Trophoblast cell (in vitro differentiated cells and primary cell): ENCODE measurements at regions not wholly inside any gene's neighbourhood (a gene's known extent, or its start where the extent isn't known, plus 50 kb on each side); places are given as distances from the start of the nearest gene placed in this dataset.

Experiments
- DNase-seq, 2 donors: peaks; one replicate each; pipeline ENCODE4 v3.0.0-alpha.2; 2016
- H2AFZ ChIP-seq: 2 replicates; pipeline ENCODE4 v1.6.1; 2013; ENCODE audit warnings: low read length, moderate library complexity, mild to moderate bottlenecking; ENCODE audit not compliant: insufficient read depth, poor library complexity
- H2AK5ac ChIP-seq: 2 replicates; pipeline ENCODE4 v1.6.1; 2013; ENCODE audit warnings: mild to moderate bottlenecking, low read length
- H2BK120ac ChIP-seq: 2 replicates; pipeline ENCODE4 v1.6.1; 2013; ENCODE audit warnings: low read length, mild to moderate bottlenecking, moderate library complexity; ENCODE audit not compliant: insufficient read depth, poor library complexity
- H2BK12ac ChIP-seq: 2 replicates; pipeline ENCODE4 v1.6.1; 2013; ENCODE audit warnings: mild to moderate bottlenecking, low read length, moderate library complexity
- H2BK5ac ChIP-seq: 2 replicates; pipeline ENCODE4 v1.6.1; 2013; ENCODE audit warnings: low read length, low read depth, moderate library complexity, mild to moderate bottlenecking; ENCODE audit not compliant: poor library complexity
- H3K14ac ChIP-seq: 2 replicates; pipeline ENCODE4 v1.6.1; 2013; ENCODE audit warnings: mild to moderate bottlenecking, low read length
- H3K18ac ChIP-seq: 2 replicates; pipeline ENCODE4 v1.6.1; 2013; ENCODE audit warnings: mild to moderate bottlenecking, low read length
- H3K23ac ChIP-seq: 2 replicates; pipeline ENCODE4 v1.6.1; 2013; ENCODE audit warnings: low read length
- H3K27ac ChIP-seq: 2 replicates; pipeline ENCODE4 v1.5.1; 2013; ENCODE audit warnings: low read depth, mild to moderate bottlenecking, inconsistent platforms, low read length, moderate library complexity
- H3K27me3 ChIP-seq: 2 replicates; pipeline ENCODE4 v1.6.1; 2013; ENCODE audit warnings: inconsistent platforms, mild to moderate bottlenecking, low read length, moderate library complexity; ENCODE audit not compliant: insufficient read depth
- H3K36me3 ChIP-seq, 2 experiments: 1 replicate in 1 of 2; 2 replicates in 1 of 2; pipeline ENCODE4 v1.6.1; 2013; ENCODE audit warnings: low read length in 2 of 2, mild to moderate bottlenecking in 2 of 2, moderate library complexity in 1 of 2; ENCODE audit not compliant: insufficient read depth in 2 of 2, control insufficient read depth in 1 of 2
- H3K4ac ChIP-seq: 2 replicates; pipeline ENCODE4 v1.6.1; 2013; ENCODE audit warnings: low read depth, mild to moderate bottlenecking, low read length, moderate library complexity
- H3K4me1 ChIP-seq, 2 experiments: 1 replicate in 1 of 2; 2 replicates in 1 of 2; pipeline ENCODE4 v1.6.1; 2013; ENCODE audit warnings: low read length in 2 of 2, mild to moderate bottlenecking in 2 of 2, moderate library complexity in 1 of 2; ENCODE audit not compliant: insufficient read depth in 2 of 2, control insufficient read depth in 1 of 2
- H3K4me2 ChIP-seq: 2 replicates; pipeline ENCODE4 v1.6.1; 2013; ENCODE audit warnings: inconsistent platforms, mild to moderate bottlenecking, low read length, moderate library complexity
- H3K4me3 ChIP-seq: 2 replicates; pipeline ENCODE4 v1.5.1; 2013; ENCODE audit warnings: mild to moderate bottlenecking, low read depth, low read length, inconsistent platforms
- H3K79me1 ChIP-seq: one replicate; pipeline ENCODE4 v1.6.1; 2013; ENCODE audit warnings: low read length
- H3K79me2 ChIP-seq: 2 replicates; pipeline ENCODE4 v1.6.1; 2013; ENCODE audit warnings: low read length, mild to moderate bottlenecking; ENCODE audit not compliant: control insufficient read depth, insufficient read depth, poor library complexity
- H3K9ac ChIP-seq: 2 replicates; pipeline ENCODE4 v1.6.1; 2013; ENCODE audit warnings: mild to moderate bottlenecking, low read length
- H3K9me3 ChIP-seq: 2 replicates; pipeline ENCODE4 v1.6.1; 2013; ENCODE audit warnings: low read depth, mild to moderate bottlenecking, control low read depth, inconsistent platforms, low read length; ENCODE audit not compliant: insufficient read depth
- H4K12ac ChIP-seq: 2 replicates; pipeline ENCODE4 v1.6.1; 2013; ENCODE audit warnings: low read depth, mild to moderate bottlenecking, low read length, moderate library complexity
- H4K8ac ChIP-seq: 2 replicates; pipeline ENCODE4 v1.6.1; 2013; ENCODE audit warnings: low read depth, mild to moderate bottlenecking, low read length, moderate library complexity
- H4K91ac ChIP-seq: one replicate; pipeline ENCODE4 v1.6.1; 2013; ENCODE audit warnings: low read depth, mild to moderate bottlenecking, low read length, moderate library complexity
- WGBS: extraction: QIAGEN DNeasy Blood & Tissue Kit; methylation state at CpG from one replicate; pipeline ENCODE4 v1.1.7; 2013; ENCODE audit warnings: missing lambda C conversion rate; ENCODE audit not compliant: insufficient read length, insufficient coverage; ENCODE audit errors: extremely low coverage; 5-methylcytosine and 5-hydroxymethylcytosine counted together

GRCh38 chr6:166008441-166009369, 158.9 kb downstream of the TBXT start:
- H3K79me2 ChIP-seq = no peaks in the 10 kb centered on the region
- H4K12ac ChIP-seq = no peak overlapping the region
- H3K4me1 ChIP-seq = peaks cover 3 to 5% of the 10 kb centered on the region in 2 experiments
- H3K79me1 ChIP-seq = no peaks in the 10 kb centered on the region
- H3K4ac ChIP-seq = no peak overlapping the region
- no CpG with 5 or more reads among the region's 68 CpGs for whole genome bisulfite sequencing
- peaks cover 40% of the 10 kb centered on the region for H3K27me3 ChIP-seq
- H3K9ac ChIP-seq = no peak overlapping the region
- no peak overlapping the region for H3K23ac ChIP-seq
- H4K8ac ChIP-seq = no peak overlapping the region
- no peak overlapping the region for H3K27ac ChIP-seq
- no peak overlapping the region for H2BK120ac ChIP-seq
- no peak overlapping the region for H2AK5ac ChIP-seq
- H3K9me3 ChIP-seq = peaks cover 11% of the 10 kb centered on the region
- no peak overlapping the region for H2BK5ac ChIP-seq
- H3K36me3 ChIP-seq = no peaks in the 10 kb centered on the region
- no peak for DNase-seq
- H2AFZ ChIP-seq = no peak overlapping the region
- H4K91ac ChIP-seq = no peak overlapping the region
- H2BK12ac ChIP-seq = no peak overlapping the region
- H3K4me2 ChIP-seq = peak overlapping the region; percentile 44
- H3K4me3 ChIP-seq = no peak overlapping the region
- no peak overlapping the region for H3K18ac ChIP-seq
- no peak overlapping the region for H3K14ac ChIP-seq

- Histone ChIP-seq H3K4me1 (peaks cover 3 to 5% of the 10 kb centered on the region in 2 experiments), H3K18ac (no peak overlapping the region), H3K79me2 (no peaks in the 10 kb centered on the region), H2AFZ (no peak overlapping the region), H3K4ac (no peak overlapping the region), H3K9ac (no peak overlapping the region), H3K4me2 (no peak overlapping the region), H4K91ac (no peak overlapping the region), H2BK120ac (no peak overlapping the region), H3K14ac (no peak overlapping the region), H2BK5ac (no peak overlapping the region), H4K8ac (no peak overlapping the region), H2BK12ac (no peak overlapping the region), H3K23ac (no peak overlapping the region), H4K12ac (no peak overlapping the region), H3K79me1 (no peaks in the 10 kb centered on the region), H3K4me3 (no peak overlapping the region), H3K27me3 (peaks cover 40% of the 10 kb centered on the region), H3K27ac (no peak overlapping the region), H3K9me3 (peaks cover 11% of the 10 kb centered on the region), H3K36me3 (no peaks in the 10 kb centered on the region), H2AK5ac (no peak overlapping the region)
- no peak for DNase-seq
- WGBS = no CpG with 5 or more reads among the region's 18 CpGs
These were observed 160.0 kb downstream of the TBXT start for GRCh38 chr6:166007349-166008263.

DNA sequence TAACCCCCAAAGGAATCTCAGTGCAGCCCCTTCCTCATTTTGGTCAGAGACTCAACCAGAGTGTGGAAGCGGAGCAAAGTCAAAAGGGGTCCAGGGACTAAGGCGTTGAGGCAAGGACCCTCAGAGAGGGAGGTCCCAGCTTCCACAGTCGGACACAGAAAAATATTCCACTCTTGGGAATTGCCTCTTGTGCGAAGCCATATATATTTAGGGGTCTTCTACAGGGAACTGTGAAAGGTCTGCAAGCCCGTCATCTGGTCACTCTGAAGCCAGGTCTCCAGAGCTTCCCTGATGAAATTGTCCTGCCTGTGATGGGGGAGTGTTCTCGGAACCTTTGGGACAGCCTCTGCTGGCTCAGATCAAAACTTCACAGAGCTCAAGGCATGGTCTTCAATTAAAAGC, 160.8 kb downstream of the TBXT start:
- Histone ChIP-seq H3K79me1 (no peaks in the 10 kb centered on the region), H4K8ac (no peak overlapping the region), H2BK5ac (no peak overlapping the region), H3K9me3 (peaks cover 11% of the 10 kb centered on the region), H4K12ac (no peak overlapping the region), H3K79me2 (no peaks in the 10 kb centered on the region), H4K91ac (no peak overlapping the region), H3K4me1 (peaks cover 3 to 5% of the 10 kb centered on the region in 2 experiments), H3K9ac (no peak overlapping the region), H3K4ac (no peak overlapping the region), H2AK5ac (no peak overlapping the region), H3K23ac (no peak overlapping the region), H3K4me3 (no peak overlapping the region), H3K27me3 (peaks cover 40% of the 10 kb centered on the region), H2BK120ac (no peak overlapping the region), H3K18ac (no peak overlapping the region), H3K36me3 (no peaks in the 10 kb centered on the region), H3K27ac (no peak overlapping the region), H2BK12ac (no peak overlapping the region), H3K14ac (no peak overlapping the region), H3K4me2 (no peak overlapping the region), H2AFZ (no peak overlapping the region)
- DNase-seq = no peak
- WGBS = no CpG with 5 or more reads among the region's 6 CpGs
